ENCODE measurements at regions not wholly inside any gene's neighbourhood (a gene's known extent, or its start where the extent isn't known, plus 50 kb on each side); places are given as distances from the start of the nearest gene placed in this dataset.
"Not testable (repeated sequence)": the region's sequence is repeated elsewhere in the genome, so short reads cannot be mapped to it uniquely, and the experiment has no call there.

DNA sequence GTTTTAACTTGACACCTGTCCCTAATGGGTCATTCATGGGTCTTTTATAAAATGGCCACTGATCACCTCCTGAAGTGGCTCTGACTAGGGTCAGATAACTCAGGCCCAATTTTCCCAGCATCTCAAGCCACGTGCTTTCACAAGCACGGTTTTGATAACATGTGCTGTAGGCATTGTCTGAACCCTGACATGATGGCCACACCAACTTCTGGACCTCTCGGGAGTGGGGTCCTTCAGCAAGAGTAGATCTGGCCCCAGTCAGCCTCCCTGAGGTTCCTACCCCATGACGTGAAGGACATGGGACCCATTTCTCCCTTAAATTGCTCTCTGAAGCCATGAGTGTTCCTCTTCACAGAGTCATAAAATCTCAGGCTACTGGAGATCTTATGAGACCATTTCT, 60.4 kb upstream of the CCND1 start:
- no peak overlapping the region for H3K27ac ChIP-seq
- TF ChIP-seq CTCF (conservative IDR thresholded peaks at IDR 0.05): no peak

- no peak overlapping the region for H3K27ac ChIP-seq
Measured at GRCh38 chr11:69582756-69583467, 58.0 kb upstream of the CCND1 start.

DNA sequence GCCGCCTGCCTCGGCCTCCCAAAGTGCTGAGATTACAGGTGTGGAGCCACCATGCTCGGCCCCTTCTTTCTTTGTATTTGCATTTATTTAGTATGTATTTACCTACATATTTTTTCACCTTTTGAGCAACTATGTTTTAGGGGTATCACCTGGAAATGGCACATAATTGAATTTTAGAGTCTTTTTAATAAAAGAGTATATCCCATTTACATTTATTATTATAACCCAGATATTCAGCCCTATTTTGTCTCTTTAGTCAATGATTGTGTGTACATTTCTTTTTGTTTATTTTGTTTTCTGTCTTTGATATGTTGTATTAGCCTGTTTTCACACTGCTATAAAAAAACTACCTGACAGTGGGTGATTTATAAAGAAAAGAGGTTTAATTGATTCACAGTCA, 56.8 kb upstream of the CCND1 start:
- TF ChIP-seq CTCF (conservative IDR thresholded peaks at IDR 0.05): no peak
- H3K27ac ChIP-seq: no peak overlapping the region

More at GRCh38 chr11:69582756-69583467, 58.0 kb upstream of the CCND1 start:
- no peak for TF ChIP-seq CTCF (conservative IDR thresholded peaks at IDR 0.05)

- TF ChIP-seq CTCF (conservative IDR thresholded peaks at IDR 0.05): no peak
- no peak overlapping the region for H3K27ac ChIP-seq
Measured at GRCh38 chr11:69585385-69585784, 55.6 kb upstream of the CCND1 start.

- no peak for TF ChIP-seq CTCF (conservative IDR thresholded peaks at IDR 0.05)
- no peak overlapping the region for H3K27ac ChIP-seq
Measured at GRCh38 chr11:69587454-69588090, 53.4 kb upstream of the CCND1 start.

- H3K27ac ChIP-seq: no peak overlapping the region
- peak; percentile 25; the same call in 1 of the 2 replicates for TF ChIP-seq CTCF (conservative IDR thresholded peaks at IDR 0.05)
Measured at GRCh38 chr11:69588270-69588669, 52.7 kb upstream of the CCND1 start.

DNA sequence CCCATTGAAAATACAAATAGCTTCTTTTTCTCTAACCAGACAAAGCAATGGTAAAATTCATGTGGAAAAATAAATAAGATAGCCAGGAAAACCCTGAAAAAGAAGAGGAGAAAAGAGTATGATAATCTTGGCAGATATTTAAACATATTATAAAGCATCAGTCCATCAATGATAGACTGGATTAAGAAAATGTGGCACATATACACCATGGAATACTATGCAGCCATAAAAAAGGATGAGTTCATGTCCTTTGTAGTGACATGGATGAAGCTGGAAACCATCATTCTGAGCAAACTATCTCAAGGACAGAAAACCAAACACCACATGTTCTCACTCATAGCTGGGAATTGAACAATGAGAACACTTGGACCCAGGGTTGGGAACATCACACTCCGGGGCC, 50.9 kb upstream of the CCND1 start:
- not testable (repeated sequence) for H3K27ac ChIP-seq
